IMR-90 (cell line): ENCODE measurements at regions not wholly inside any gene's neighbourhood (a gene's known extent, or its start where the extent isn't known, plus 50 kb on each side); places are given as distances from the start of the nearest gene placed in this dataset.

Experiments used
- ATAC-seq: fragments of 200-7000 bp; cut with Tn5 transposase; 2 replicates; pipeline ENCODE4 v1.9.1; 2020; ENCODE audit warnings: low read depth, mild to moderate bottlenecking, moderate library complexity
- BruUV-seq: library from RNA; stranded (reverse); fragments of 400-500 nt; replicated peaks from 2 replicates; lab custom pipeline; 2021; lab: Mats Ljungman, UMichigan
- CTCF ChIA-PET: fragments of 300-600 bp; formaldehyde crosslinking; extraction: SDS; loops from one replicate; lab custom pipeline; 2021; ENCODE audit warnings: antibody characterized with exemption; lab: Yijun Ruan, JAX
- POLR2A ChIA-PET: fragments of 300-600 bp; sonication (Branson Sonifier 250); formaldehyde crosslinking; loops from one replicate; lab custom pipeline; 2022; ENCODE audit warnings: antibody characterized with exemption; ENCODE audit not compliant: unreplicated experiment; lab: Charles Lee
- DNase-seq: peaks from one replicate; pipeline ENCODE4 v3.0.0; 2013
- H2AFZ ChIP-seq: replicated peaks from 2 replicates; pipeline ENCODE3; 2013; ENCODE audit warnings: low read length, mild to moderate bottlenecking; ENCODE audit not compliant: poor library complexity
- H2AK5ac ChIP-seq: 2 replicates; pipeline ENCODE4 v1.6.1; 2013; ENCODE audit warnings: low read depth, low read length, inconsistent platforms
- H2AK9ac ChIP-seq: replicated peaks from 2 replicates; pipeline ENCODE3; 2013; ENCODE audit warnings: mild to moderate bottlenecking, low read depth, low read length, moderate library complexity; ENCODE audit not compliant: poor library complexity
- H2BK120ac ChIP-seq: 2 replicates; pipeline ENCODE4 v1.6.1; 2013; ENCODE audit warnings: low read depth, low read length, inconsistent platforms
- H2BK15ac ChIP-seq: 3 replicates; pipeline ENCODE4 v1.6.1; 2013; ENCODE audit warnings: low read depth, low read length, inconsistent platforms
- H2BK20ac ChIP-seq: 2 replicates; pipeline ENCODE4 v1.6.1; 2013; ENCODE audit warnings: low read depth, mild to moderate bottlenecking, inconsistent platforms, low read length, moderate library complexity
- H2BK5ac ChIP-seq: 2 replicates; pipeline ENCODE4 v1.6.1; 2013; ENCODE audit warnings: mild to moderate bottlenecking, low read depth, low read length, inconsistent platforms; ENCODE audit not compliant: poor library complexity, severe bottlenecking
- H3K14ac ChIP-seq: replicated peaks from 2 replicates; pipeline ENCODE4 v1.6.1; 2013; ENCODE audit warnings: low read depth, low read length, inconsistent platforms
- H3K18ac ChIP-seq: 2 replicates; pipeline ENCODE4 v1.6.1; 2013; ENCODE audit warnings: low read depth, low read length, control low read depth
- H3K23ac ChIP-seq: 2 replicates; pipeline ENCODE4 v1.6.1; 2013; ENCODE audit warnings: low read depth, low read length, inconsistent platforms
- H3K27ac ChIP-seq: 2 replicates; pipeline ENCODE4 v1.5.1; 2013; ENCODE audit warnings: mild to moderate bottlenecking, control low read depth, low read length; ENCODE audit not compliant: insufficient read depth
- H3K27me3 ChIP-seq: 2 replicates; pipeline ENCODE4 v1.6.1; 2013; ENCODE audit warnings: low read length; ENCODE audit not compliant: control insufficient read depth, insufficient read depth
- H3K36me3 ChIP-seq: 2 replicates; pipeline ENCODE4 v1.6.1; 2013; ENCODE audit warnings: low read length, mixed read lengths; ENCODE audit not compliant: control insufficient read depth, insufficient read depth
- H3K4ac ChIP-seq: 2 replicates; pipeline ENCODE4 v1.6.1; 2013; ENCODE audit warnings: low read depth, low read length, inconsistent platforms
- H3K4me1 ChIP-seq: 2 replicates; pipeline ENCODE4 v1.6.1; 2013; ENCODE audit warnings: low read length, mixed read lengths; ENCODE audit not compliant: control insufficient read depth, insufficient read depth
- H3K4me2 ChIP-seq: 2 replicates; pipeline ENCODE4 v1.6.1; 2013; ENCODE audit warnings: low read depth, mild to moderate bottlenecking, control low read depth, low read length, moderate library complexity
- H3K4me3 ChIP-seq: 2 replicates; pipeline ENCODE4 v1.5.1; 2013; ENCODE audit warnings: low read depth, mild to moderate bottlenecking, control low read depth, low read length, moderate library complexity; ENCODE audit not compliant: insufficient read depth
- H3K56ac ChIP-seq: 2 replicates; pipeline ENCODE4 v1.6.1; 2013; ENCODE audit warnings: low read length, inconsistent platforms; ENCODE audit not compliant: insufficient read depth; ENCODE audit errors: extremely low read depth
- H3K79me1 ChIP-seq, 2 experiments: 2 replicates each; pipeline ENCODE4 v1.6.1; 2013; ENCODE audit warnings: low read length in 2 of 2, inconsistent platforms in 1 of 2, low read depth in 1 of 2
- H3K9ac ChIP-seq: 2 replicates; pipeline ENCODE4 v1.6.1; 2013; ENCODE audit warnings: low read depth, low read length, control low read depth
- H3K9me1 ChIP-seq: 2 replicates; pipeline ENCODE4 v1.6.1; 2013; ENCODE audit warnings: low read length, inconsistent platforms; ENCODE audit not compliant: insufficient read depth
- H3K9me3 ChIP-seq: 2 replicates; pipeline ENCODE4 v1.6.1; 2013; ENCODE audit warnings: low read length; ENCODE audit not compliant: control insufficient read depth, insufficient read depth
- H4K20me1 ChIP-seq: 2 replicates; pipeline ENCODE4 v1.6.1; 2013; ENCODE audit warnings: low read length, inconsistent platforms; ENCODE audit not compliant: insufficient read depth
- H4K5ac ChIP-seq: 2 replicates; pipeline ENCODE4 v1.6.1; 2013; ENCODE audit warnings: mild to moderate bottlenecking, low read depth, low read length, control low read depth
- H4K8ac ChIP-seq, 2 experiments: 2 replicates each; pipeline ENCODE4 v1.6.1; 2013; ENCODE audit warnings: low read depth in 2 of 2, low read length in 2 of 2, control low read depth in 1 of 2, inconsistent platforms in 1 of 2
- H4K91ac ChIP-seq: 2 replicates; pipeline ENCODE4 v1.6.1; 2013; ENCODE audit warnings: low read depth, low read length, inconsistent platforms; ENCODE audit not compliant: insufficient read depth
- BHLHE40 ChIP-seq: fragments of 150-350 bp; IDR thresholded peaks from 2 replicates; pipeline ENCODE4 v1.6.1; 2016; ENCODE audit warnings: mild to moderate bottlenecking, low read depth, low read length
- CEBPB ChIP-seq: IDR thresholded peaks from 2 replicates; pipeline ENCODE4 v1.6.1; 2012; ENCODE audit warnings: low read depth, low read length, improper control_type of control experiment
- CTCF ChIP-seq: conservative IDR thresholded peaks from 2 replicates; pipeline ENCODE4 v1.5.1; 2012; ENCODE audit warnings: mild to moderate bottlenecking, low read depth, low read length, improper control_type of control experiment
- ELK1 ChIP-seq: fragments of 150-350 bp; IDR thresholded peaks from 2 replicates; pipeline ENCODE4 v1.6.1; 2016; ENCODE audit warnings: low read depth, mild to moderate bottlenecking, low read length, moderate library complexity, borderline replicate concordance
- MAFK ChIP-seq: IDR thresholded peaks from 2 replicates; pipeline ENCODE4 v1.6.1; 2012; ENCODE audit warnings: low read depth, low read length, improper control_type of control experiment
- MAZ ChIP-seq: IDR thresholded peaks from 2 replicates; pipeline ENCODE4 v1.6.1; 2012; ENCODE audit warnings: low read depth, mild to moderate bottlenecking, low read length, improper control_type of control experiment, moderate library complexity, borderline replicate concordance
- MXI1 ChIP-seq: IDR thresholded peaks from 2 replicates; pipeline ENCODE4 v1.6.1; 2012; ENCODE audit warnings: low read depth, mild to moderate bottlenecking, low read length, moderate library complexity, borderline replicate concordance
- NFE2L2 ChIP-seq: fragments of 150-350 bp; IDR thresholded peaks from 2 replicates; pipeline ENCODE4 v1.6.1; 2016; ENCODE audit warnings: low read depth, mild to moderate bottlenecking, low read length
- RAD21 ChIP-seq: IDR thresholded peaks from 2 replicates; pipeline ENCODE4 v1.6.1; 2012; ENCODE audit warnings: low read length, improper control_type of control experiment
- RCOR1 ChIP-seq: IDR thresholded peaks from 2 replicates; pipeline ENCODE4 v1.6.1; 2012; ENCODE audit warnings: mild to moderate bottlenecking, low read length, improper control_type of control experiment; ENCODE audit not compliant: insufficient replicate concordance
- RFX5 ChIP-seq: IDR thresholded peaks from 2 replicates; pipeline ENCODE4 v1.8.0; 2012; ENCODE audit warnings: low read depth, mild to moderate bottlenecking, low read length, moderate library complexity
- SMC3 ChIP-seq: fragments of 150-350 bp; IDR thresholded peaks from 2 replicates; pipeline ENCODE4 v1.6.1; 2016; ENCODE audit warnings: low read depth, mild to moderate bottlenecking, antibody characterized with exemption, low read length, moderate library complexity
- WGBS, 2 experiments: methylation state at CpG; one replicate each; pipeline versions ENCODE4 v1.1.5 to v1.1.7; 2013; ENCODE audit warnings: missing lambda C conversion rate in 2 of 2; ENCODE audit not compliant: insufficient read length in 1 of 2; ENCODE audit errors: extremely low coverage in 2 of 2; 5-methylcytosine and 5-hydroxymethylcytosine counted together
- dilution Hi-C: fragments of 300-500 bp; cut with HindIII; formaldehyde crosslinking; loops from one replicate; pipeline ENCODE4 v1.14.3; 2018; ENCODE audit warnings: low sequenced_read_pairs; ENCODE audit not compliant: unreplicated experiment
- in situ Hi-C: fragments of 300-500 bp; cut with MboI; formaldehyde crosslinking; loops from 3 replicates; pipeline ENCODE4 v1.14.3; 2019; ENCODE audit warnings: low sequenced_read_pairs, inconsistent platforms, mixed read lengths
- intact Hi-C: fragments of 100-400 bp; cut with micrococcal nuclease; formaldehyde crosslinking; loops from 2 replicates; pipeline ENCODE4 v1.10.0; 2022

GRCh38 chr15:88391006-88391405 is 76.2 kb downstream of the MRPL46 start:
- BruUV-seq: no TSS peak
- 75% methylated on average over 4 of the region's 12 CpGs; no CpG with 5 or more reads in 1 of the 2 experiments for WGBS, 2 experiments
- no peak overlapping the region for H4K91ac ChIP-seq
- H3K4ac ChIP-seq: no peak overlapping the region
- intact Hi-C loops: no loop called here
- H3K9me3 ChIP-seq: no peaks in the 10 kb centered on the region
- in situ Hi-C loops: no loop called here
- H4K5ac ChIP-seq: no peak overlapping the region
- H3K23ac ChIP-seq: no peak overlapping the region
- no peaks in the 10 kb centered on the region for H3K36me3 ChIP-seq
- no peak overlapping the region for H3K4me2 ChIP-seq
- H3K18ac ChIP-seq: no peak overlapping the region
- H3K79me1 ChIP-seq: no peaks in the 10 kb centered on the region
- H3K4me1 ChIP-seq: no peaks in the 10 kb centered on the region
- H3K27me3 ChIP-seq: no peaks in the 10 kb centered on the region
- POLR2A ChIA-PET: no interaction called here
- H4K8ac ChIP-seq: no peak overlapping the region
- H3K9ac ChIP-seq: no peak overlapping the region
- H4K20me1 ChIP-seq: no peaks in the 10 kb centered on the region
- no peak overlapping the region for H2BK120ac ChIP-seq
- H2BK20ac ChIP-seq: no peak overlapping the region
- H2AK9ac ChIP-seq: no peak overlapping the region
- TF ChIP-seq RFX5 (no peak), MXI1 (no peak), CTCF (no peak), ELK1 (no peak), RCOR1 (no peak), BHLHE40 (no peak), RAD21 (no peak), SMC3 (no peak), CEBPB (no peak), MAZ (no peak), NFE2L2 (no peak), MAFK (no peak)
- H3K27ac ChIP-seq: no peak overlapping the region
- no peak overlapping the region for H2AFZ ChIP-seq
- dilution Hi-C loops: no loop called here
- no peak overlapping the region for H2BK15ac ChIP-seq
- H3K4me3 ChIP-seq: no peak overlapping the region
- no peak overlapping the region for H3K14ac ChIP-seq
- ATAC-seq (no peak), DNase-seq (no peak)
- no peaks in the 10 kb centered on the region for H3K9me1 ChIP-seq
- no peak overlapping the region for H2AK5ac ChIP-seq
- H3K56ac ChIP-seq: no peak overlapping the region
- CTCF ChIA-PET: no interaction called here
- no peak overlapping the region for H2BK5ac ChIP-seq
